Gastrocnemius medialis (tissue), 4 donors: ENCODE measurements at regions not wholly inside any gene's neighbourhood (a gene's known extent, or its start where the extent isn't known, plus 50 kb on each side); places are given as distances from the start of the nearest gene placed in this dataset.

Source experiments
- ATAC-seq, 2 donors: fragments of 150-250 bp; one replicate each; pipeline ENCODE4 v1.9.1; 2016
- DNase-seq, 2 donors: peaks; one replicate each; pipeline ENCODE4 v3.0.0-alpha.2; 2019
- H3K27ac ChIP-seq, 4 donors: fragments of 200-600 bp; sonication (generic); 1 replicate in 1 of 4; 2 replicates in 3 of 4; pipeline ENCODE4 v1.5.1; 2016 to 2018; ENCODE audit warnings: mild to moderate bottlenecking in 2 of 4, moderate library complexity in 1 of 4
- H3K27me3 ChIP-seq, 3 donors: fragments of 200-600 bp; sonication (generic) in 2 of 3; 1 replicate in 1 of 3; 2 replicates in 2 of 3; pipeline versions ENCODE4 v1.5.1 to v1.6.0; 2016 to 2019; ENCODE audit warnings: mild to moderate bottlenecking in 1 of 3, moderate library complexity in 1 of 3
- H3K36me3 ChIP-seq, 2 donors: fragments of 200-600 bp; sonication (generic) in 1 of 2; one replicate each; pipeline ENCODE4 v1.5.1; 2017 to 2018
- H3K4me1 ChIP-seq, 2 donors: fragments of 200-600 bp; sonication (generic) in 1 of 2; one replicate each; pipeline ENCODE4 v1.5.1; 2016 to 2017; ENCODE audit warnings: mild to moderate bottlenecking in 2 of 2
- H3K4me3 ChIP-seq, 4 donors: fragments of 200-600 bp; sonication (generic) in 3 of 4; 1 replicate in 1 of 4; 2 replicates in 3 of 4; pipeline ENCODE4 v1.5.1; 2016 to 2019; ENCODE audit warnings: mild to moderate bottlenecking in 2 of 4
- H3K9me3 ChIP-seq, 3 donors: fragments of 200-600 bp; sonication (generic) in 2 of 3; 1 replicate in 1 of 3; 2 replicates in 2 of 3; pipeline ENCODE4 v1.5.1; 2016 to 2019
- CTCF ChIP-seq, 5 experiments: fragments of 450-650 bp in 3 of 5; fragments of 200-600 bp in 2 of 5; sonication (generic) in 2 of 5; IDR thresholded peaks in 4 of 5; conservative IDR thresholded peaks in 1 of 5; 1 replicate in 4 of 5; 2 replicates in 1 of 5; pipeline ENCODE4 v1.5.1; 2016 to 2019; ENCODE audit warnings: antibody characterized with exemption in 5 of 5, mild to moderate bottlenecking in 3 of 5, moderate library complexity in 3 of 5
- POLR2A ChIP-seq, 2 donors: fragments of 450-650 bp; IDR thresholded peaks; one replicate each; pipeline ENCODE4 v1.6.1; 2017; ENCODE audit warnings: antibody characterized with exemption in 2 of 2, mild to moderate bottlenecking in 2 of 2, moderate library complexity in 2 of 2
- in situ Hi-C, 4 donors: fragments of 200-750 bp; cut with MboI; loops; one replicate each; pipeline versions ENCODE4 v1.15.0 to v1.8.0; 2017; ENCODE audit warnings: low sequenced_read_pairs in 4 of 4
- intact Hi-C: fragments of 100-400 bp; cut with DNase I; formaldehyde crosslinking; loops from one replicate; pipeline ENCODE4 v1.15.1; 2023; ENCODE audit warnings: low total_unique reads

GRCh38 chr5:162567644-162568043, 500.1 kb downstream of the GABRG2 start:
- ATAC-seq (no peak), DNase-seq (no peak)
- Histone ChIP-seq H3K9me3 (no peaks in the 10 kb centered on the region), H3K4me3 (no peak overlapping the region), H3K27ac (no peak overlapping the region), H3K27me3 (no peaks in the 10 kb centered on the region), H3K36me3 (no peaks in the 10 kb centered on the region), H3K4me1 (no peaks in the 10 kb centered on the region)
- in situ Hi-C loops, result no loop called here
- TF ChIP-seq POLR2A (IDR thresholded peaks at IDR 0.05) (no peak), CTCF (IDR thresholded peaks at IDR 0.05 in 4 of 5, conservative IDR thresholded peaks at IDR 0.05 in 1 of 5) (no peak)
- intact Hi-C loops, result no loop called here

- H3K27ac ChIP-seq, result no peak overlapping the region
- no peaks in the 10 kb centered on the region for H3K4me1 ChIP-seq
- no peak for DNase-seq
- in situ Hi-C loops, result no loop called here
- H3K27me3 ChIP-seq, result no peaks in the 10 kb centered on the region
- TF ChIP-seq POLR2A (IDR thresholded peaks at IDR 0.05) (no peak), CTCF (IDR thresholded peaks at IDR 0.05 in 4 of 5, conservative IDR thresholded peaks at IDR 0.05 in 1 of 5) (no peak)
- no peak for ATAC-seq
- intact Hi-C loops, result no loop called here
- no peaks in the 10 kb centered on the region for H3K36me3 ChIP-seq
- H3K9me3 ChIP-seq, result no peaks in the 10 kb centered on the region
- H3K4me3 ChIP-seq, result no peak overlapping the region
Measured at GRCh38 chr5:162573758-162574157, 506.2 kb downstream of the GABRG2 start.

- H3K9me3 ChIP-seq, result no peaks in the 10 kb centered on the region
- ATAC-seq (no peak), DNase-seq (no peak)
- TF ChIP-seq CTCF (IDR thresholded peaks at IDR 0.05 in 4 of 5, conservative IDR thresholded peaks at IDR 0.05 in 1 of 5) (no peak), POLR2A (IDR thresholded peaks at IDR 0.05) (no peak)
- intact Hi-C loops, result no loop called here
- no peak overlapping the region for H3K4me3 ChIP-seq
- H3K36me3 ChIP-seq, result no peaks in the 10 kb centered on the region
- H3K27ac ChIP-seq, result no peak overlapping the region
- H3K4me1 ChIP-seq, result no peaks in the 10 kb centered on the region
- in situ Hi-C loops, result no loop called here
- H3K27me3 ChIP-seq, result no peaks in the 10 kb centered on the region
Measured at GRCh38 chr5:162591724-162592123, 524.2 kb downstream of the GABRG2 start.

- no peaks in the 10 kb centered on the region for H3K4me1 ChIP-seq
- H3K4me3 ChIP-seq, result no peak overlapping the region
- no peak for DNase-seq
- TF ChIP-seq CTCF (IDR thresholded peaks at IDR 0.05 in 4 of 5, conservative IDR thresholded peaks at IDR 0.05 in 1 of 5), result peak in 1 of 5 experiments; percentile 17
- TF ChIP-seq POLR2A (IDR thresholded peaks at IDR 0.05), result no peak
- no peaks in the 10 kb centered on the region for H3K9me3 ChIP-seq
- no peaks in the 10 kb centered on the region for H3K27me3 ChIP-seq
- H3K36me3 ChIP-seq, result no peaks in the 10 kb centered on the region
- in situ Hi-C loops (no loop called here), intact Hi-C loops (no loop called here)
- ATAC-seq, result no peak
- no peak overlapping the region for H3K27ac ChIP-seq
Measured at GRCh38 chr5:162593881-162594280, 526.3 kb downstream of the GABRG2 start.

- in situ Hi-C loops, result no loop called here
- H3K4me3 ChIP-seq, result no peak overlapping the region
- intact Hi-C loops, result no loop called here
- no peaks in the 10 kb centered on the region for H3K4me1 ChIP-seq
- H3K27me3 ChIP-seq, result no peaks in the 10 kb centered on the region
- H3K9me3 ChIP-seq, result no peaks in the 10 kb centered on the region
- DNase-seq (no peak), ATAC-seq (no peak)
- no peak overlapping the region for H3K27ac ChIP-seq
- H3K36me3 ChIP-seq, result no peaks in the 10 kb centered on the region
- TF ChIP-seq POLR2A (IDR thresholded peaks at IDR 0.05), result no peak
- TF ChIP-seq CTCF (IDR thresholded peaks at IDR 0.05 in 4 of 5, conservative IDR thresholded peaks at IDR 0.05 in 1 of 5), result no peak
Measured at GRCh38 chr5:162603443-162604070, 536.0 kb downstream of the GABRG2 start.
